H9 (cell line): ENCODE measurements at regions not wholly inside any gene's neighbourhood (a gene's known extent, or its start where the extent isn't known, plus 50 kb on each side); places are given as distances from the start of the nearest gene placed in this dataset.
"Not testable (repeated sequence)": the region's sequence is repeated elsewhere in the genome, so short reads cannot be mapped to it uniquely, and the experiment has no call there.

Experiments used
- DNase-seq: peaks from one replicate; pipeline ENCODE4 v3.0.0-alpha.2; 2017
- H2AFZ ChIP-seq: one replicate; pipeline ENCODE4 v1.6.1; 2013; ENCODE audit warnings: mild to moderate bottlenecking, low read length, control low read depth, moderate library complexity
- H2AK5ac ChIP-seq: 2 replicates; pipeline ENCODE4 v1.6.1; 2013; ENCODE audit warnings: low read length, control low read depth, mixed read lengths; ENCODE audit not compliant: insufficient read length
- H2BK120ac ChIP-seq: one replicate; pipeline ENCODE4 v1.6.1; 2013; ENCODE audit warnings: low read depth, mild to moderate bottlenecking, low read length, control low read depth, inconsistent platforms; ENCODE audit not compliant: poor library complexity, severe bottlenecking
- H2BK12ac ChIP-seq: 2 replicates; pipeline ENCODE4 v1.6.1; 2013; ENCODE audit warnings: low read length, control low read depth, mixed read lengths, low read depth; ENCODE audit not compliant: insufficient read length
- H2BK15ac ChIP-seq: 2 replicates; pipeline ENCODE4 v1.6.1; 2013; ENCODE audit warnings: low read depth, low read length, control low read depth
- H2BK20ac ChIP-seq: one replicate; pipeline ENCODE4 v1.6.1; 2013; ENCODE audit warnings: low read depth, mild to moderate bottlenecking, low read length, control low read depth, inconsistent platforms; ENCODE audit not compliant: poor library complexity, severe bottlenecking
- H2BK5ac ChIP-seq: 2 replicates; pipeline ENCODE4 v1.6.1; 2013; ENCODE audit warnings: low read length, control low read depth, mixed read lengths; ENCODE audit not compliant: insufficient read length
- H3K14ac ChIP-seq: 2 replicates; pipeline ENCODE4 v1.6.1; 2013; ENCODE audit warnings: low read length, control low read depth; ENCODE audit not compliant: insufficient read depth
- H3K18ac ChIP-seq: 2 replicates; pipeline ENCODE4 v1.6.1; 2013; ENCODE audit warnings: low read depth, mild to moderate bottlenecking, mixed read lengths, low read length, control low read depth; ENCODE audit not compliant: insufficient read length
- H3K23ac ChIP-seq: 2 replicates; pipeline ENCODE4 v1.6.1; 2013; ENCODE audit warnings: low read length, control low read depth, mixed read lengths, low read depth; ENCODE audit not compliant: insufficient read length
- H3K23me2 ChIP-seq: 2 replicates; pipeline ENCODE4 v1.6.1; 2013; ENCODE audit warnings: low read depth, mild to moderate bottlenecking, mixed read lengths, low read length, control low read depth; ENCODE audit not compliant: insufficient read length, poor library complexity, severe bottlenecking
- H3K27ac ChIP-seq: 2 replicates; pipeline ENCODE4 v1.5.1; 2013; ENCODE audit warnings: low read length, control low read depth, mixed read lengths, low read depth; ENCODE audit not compliant: insufficient read length
- H3K27me3 ChIP-seq: 2 replicates; pipeline ENCODE4 v1.6.1; 2013; ENCODE audit warnings: low read length, control low read depth, inconsistent platforms; ENCODE audit not compliant: insufficient read depth
- H3K4ac ChIP-seq: 2 replicates; pipeline ENCODE4 v1.6.1; 2013; ENCODE audit warnings: low read depth, mild to moderate bottlenecking, control low read depth, inconsistent platforms, low read length, moderate library complexity
- H3K4me1 ChIP-seq: 2 replicates; pipeline ENCODE4 v1.6.1; 2013; ENCODE audit warnings: low read length, control low read depth, inconsistent platforms; ENCODE audit not compliant: insufficient read depth
- H3K4me2 ChIP-seq: 2 replicates; pipeline ENCODE4 v1.6.1; 2013; ENCODE audit warnings: low read length, control low read depth, mixed read lengths; ENCODE audit not compliant: insufficient read length, insufficient read depth
- H3K56ac ChIP-seq: 2 replicates; pipeline ENCODE4 v1.6.1; 2013; ENCODE audit warnings: low read depth, mild to moderate bottlenecking, mixed read lengths, low read length, control low read depth; ENCODE audit not compliant: insufficient read length
- H3K79me1 ChIP-seq: 2 replicates; pipeline ENCODE4 v1.6.1; 2013; ENCODE audit warnings: low read depth, mild to moderate bottlenecking, moderate library complexity, low read length, control low read depth, inconsistent platforms; ENCODE audit not compliant: insufficient read depth, poor library complexity, severe bottlenecking
- H3K79me2 ChIP-seq: 2 replicates; pipeline ENCODE4 v1.6.1; 2013; ENCODE audit warnings: low read length, control low read depth, inconsistent platforms; ENCODE audit not compliant: insufficient read depth
- H3K9ac ChIP-seq: 2 replicates; pipeline ENCODE4 v1.6.1; 2013; ENCODE audit warnings: low read length, control low read depth, mixed read lengths; ENCODE audit not compliant: insufficient read length; ENCODE audit errors: extremely low read depth
- H3K9me3 ChIP-seq: one replicate; pipeline ENCODE4 v1.6.1; 2013; ENCODE audit warnings: low read depth, low read length, inconsistent platforms; ENCODE audit not compliant: control insufficient read depth
- H3T11ph ChIP-seq: one replicate; pipeline ENCODE4 v1.6.1; 2013; ENCODE audit warnings: mild to moderate bottlenecking, low read length, control low read depth, inconsistent platforms
- H4K20me1 ChIP-seq: one replicate; pipeline ENCODE4 v1.6.1; 2013; ENCODE audit not compliant: control insufficient read depth, insufficient read length, insufficient read depth
- H4K5ac ChIP-seq: 2 replicates; pipeline ENCODE4 v1.6.1; 2013; ENCODE audit warnings: low read depth, mild to moderate bottlenecking, mixed read lengths, low read length, control low read depth; ENCODE audit not compliant: insufficient read length
- H4K8ac ChIP-seq: replicated peaks from 2 replicates; pipeline ENCODE4 v1.6.1; 2013; ENCODE audit warnings: low read length, control low read depth, mixed read lengths, low read depth; ENCODE audit not compliant: insufficient read length
- H4K91ac ChIP-seq: 2 replicates; pipeline ENCODE4 v1.6.1; 2013; ENCODE audit warnings: low read depth, mild to moderate bottlenecking, moderate library complexity, mixed read lengths, low read length, control low read depth; ENCODE audit not compliant: insufficient read length
- H3K27ac Mint-ChIP-seq, 3 experiments: 2 replicates in 2 of 3; 3 replicates in 1 of 3; pipeline ENCODE4 v1.8.0; 2020 to 2021; ENCODE audit warnings: mixed read lengths in 3 of 3, mild to moderate bottlenecking in 1 of 3, moderate library complexity in 1 of 3
- H3K27me3 Mint-ChIP-seq: 2 replicates; pipeline ENCODE4 v1.8.0; 2021; ENCODE audit warnings: low read depth, mild to moderate bottlenecking, moderate library complexity, mixed read lengths
- H3K36me3 Mint-ChIP-seq, 3 experiments: 2 replicates in 2 of 3; 3 replicates in 1 of 3; pipeline ENCODE4 v1.8.0; 2020 to 2021; ENCODE audit warnings: low read depth in 3 of 3, mixed read lengths in 3 of 3; ENCODE audit not compliant: insufficient read depth in 1 of 3
- H3K4me1 Mint-ChIP-seq, 2 experiments: 2 replicates each; pipeline ENCODE4 v1.8.0; 2020; ENCODE audit warnings: mixed read lengths in 2 of 2
- H3K4me3 Mint-ChIP-seq, 2 experiments: 2 replicates in 1 of 2; 3 replicates in 1 of 2; pipeline ENCODE4 v1.8.0; 2020 to 2021; ENCODE audit warnings: mild to moderate bottlenecking in 2 of 2, mixed read lengths in 2 of 2, moderate library complexity in 1 of 2
- H3K9me3 Mint-ChIP-seq, 2 experiments: 2 replicates in 1 of 2; 3 replicates in 1 of 2; pipeline ENCODE4 v1.8.0; 2020; ENCODE audit warnings: mild to moderate bottlenecking in 2 of 2, mixed read lengths in 2 of 2, moderate library complexity in 1 of 2
- CTCF ChIP-seq: fragments of 200-600 bp; sonication (generic); conservative IDR thresholded peaks from 3 replicates; pipeline ENCODE4 v1.8.0; 2021; ENCODE audit warnings: antibody characterized with exemption, mild to moderate bottlenecking
- WGBS: extraction: QIAGEN DNeasy Blood & Tissue Kit; methylation state at CpG from one replicate; pipeline ENCODE4 v1.1.7; 2013; ENCODE audit warnings: missing lambda C conversion rate, low lambda C conversion rate, mixed read lengths; ENCODE audit not compliant: insufficient read length; ENCODE audit errors: extremely low coverage; 5-methylcytosine and 5-hydroxymethylcytosine counted together

GRCh38 chr7:81248420-81248819 is 329.6 kb upstream of the SEMA3C start:
- no peaks in the 10 kb centered on the region for H3K79me2 ChIP-seq
- H4K91ac ChIP-seq = no peak overlapping the region
- no peak overlapping the region for H2BK5ac ChIP-seq
- H3K14ac ChIP-seq = no peak overlapping the region
- H3K9ac ChIP-seq = no peak overlapping the region
- no peaks in the 10 kb centered on the region for H3K27me3 Mint-ChIP-seq
- peaks cover 14 to 16% of the 10 kb centered on the region in 2 experiments for H3K9me3 Mint-ChIP-seq
- no peak for TF ChIP-seq CTCF
- H3K4ac ChIP-seq = no peak overlapping the region
- no peak overlapping the region for H2BK15ac ChIP-seq
- H3K4me1 ChIP-seq = no peaks in the 10 kb centered on the region
- H3K27me3 ChIP-seq = no peaks in the 10 kb centered on the region
- H3K4me2 ChIP-seq = no peak overlapping the region
- H3T11ph ChIP-seq = no peak overlapping the region
- H3K4me1 Mint-ChIP-seq = peaks cover 15 to 18% of the 10 kb centered on the region in 2 experiments
- no peak for DNase-seq
- no peak overlapping the region for H3K23ac ChIP-seq
- no peaks in the 10 kb centered on the region for H3K79me1 ChIP-seq
- no peak overlapping the region for H2AFZ ChIP-seq
- no peak overlapping the region for H4K5ac ChIP-seq
- no peak overlapping the region for H3K18ac ChIP-seq
- H3K23me2 ChIP-seq = no peaks in the 10 kb centered on the region
- H4K20me1 ChIP-seq = no peaks in the 10 kb centered on the region
- H3K36me3 Mint-ChIP-seq = peaks cover 3 to 16% (median 16%) of the 10 kb centered on the region in 3 experiments; a peak in 5 of 7 replicates
- H3K27ac ChIP-seq = no peak overlapping the region
- no peak overlapping the region for H4K8ac ChIP-seq
- no peak overlapping the region for H2BK12ac ChIP-seq
- no peak overlapping the region for H2BK20ac ChIP-seq
- H2AK5ac ChIP-seq = no peak overlapping the region
- no CpG with 5 or more reads among the region's 3 CpGs for WGBS
- no peak overlapping the region for H3K56ac ChIP-seq
- H3K27ac Mint-ChIP-seq = no peak overlapping the region; a peak in 1 of 7 replicates
- no peak overlapping the region for H3K4me3 Mint-ChIP-seq
- H3K9me3 ChIP-seq = no peaks in the 10 kb centered on the region
- H2BK120ac ChIP-seq = no peak overlapping the region

- peaks cover 14 to 16% of the 10 kb centered on the region in 2 experiments for H3K9me3 Mint-ChIP-seq
- DNase-seq, H3K27me3 ChIP-seq, H2BK15ac ChIP-seq, H2AFZ ChIP-seq, H3K27me3 Mint-ChIP-seq, H2BK5ac ChIP-seq, H3K79me1 ChIP-seq, H3K4me3 Mint-ChIP-seq, H3K9me3 ChIP-seq, H3K79me2 ChIP-seq, H4K91ac ChIP-seq, H2AK5ac ChIP-seq, H3K4me1 ChIP-seq, H4K20me1 ChIP-seq, H3K4me2 ChIP-seq, H3K27ac Mint-ChIP-seq, H3K23me2 ChIP-seq, H4K5ac ChIP-seq, H3K9ac ChIP-seq, H3K4ac ChIP-seq, H3K14ac ChIP-seq, H3K56ac ChIP-seq, H2BK120ac ChIP-seq, H2BK12ac ChIP-seq, H3T11ph ChIP-seq, H3K27ac ChIP-seq, H3K18ac ChIP-seq, H2BK20ac ChIP-seq, H3K23ac ChIP-seq, H4K8ac ChIP-seq: not testable (repeated sequence)
- H3K36me3 Mint-ChIP-seq = peaks cover 3 to 16% (median 16%) of the 10 kb centered on the region in 3 experiments; a peak in 5 of 7 replicates
- WGBS = no CpG with 5 or more reads among the region's 1 CpG
- peaks cover 15% of the 10 kb centered on the region in 2 experiments for H3K4me1 Mint-ChIP-seq
These were observed 328.5 kb upstream of the SEMA3C start for GRCh38 chr7:81247364-81247763.
